HEK293 (cell line): ENCODE measurements at regions not wholly inside any gene's neighbourhood (a gene's known extent, or its start where the extent isn't known, plus 50 kb on each side); places are given as distances from the start of the nearest gene placed in this dataset.

ENCODE experiments used
- CTCF ChIA-PET: fragments of 350-600 bp; formaldehyde crosslinking; extraction: SDS; loops from one replicate; lab custom pipeline; 2021; ENCODE audit warnings: antibody characterized with exemption; lab: Yijun Ruan, JAX
- POLR2A ChIA-PET: fragments of 300-600 bp; formaldehyde crosslinking; extraction: SDS; loops from one replicate; lab custom pipeline; 2020; ENCODE audit warnings: antibody characterized with exemption, inconsistent platforms; lab: Yijun Ruan, JAX
- H3K27ac ChIP-seq: fragments of 200-500 bp; sonication (Bioruptor generic); 2 replicates; pipeline ENCODE4 v1.5.1; 2014; ENCODE audit warnings: low read depth, low read length, control low read depth, inconsistent platforms; ENCODE audit errors: extremely low read depth
- H3K36me3 ChIP-seq, 2 experiments: fragments of 200-500 bp in 1 of 2; sonication (Bioruptor generic) in 1 of 2; 1 replicate in 1 of 2; 2 replicates in 1 of 2; pipeline ENCODE4 v1.5.1; 2014 to 2017; ENCODE audit warnings: inconsistent platforms in 2 of 2, low read length in 2 of 2; ENCODE audit not compliant: control insufficient read depth in 2 of 2, insufficient read depth in 1 of 2
- H3K4me1 ChIP-seq: fragments of 200-500 bp; sonication (Bioruptor generic); 2 replicates; pipeline ENCODE4 v1.5.1; 2014; ENCODE audit warnings: mild to moderate bottlenecking, low read length, inconsistent platforms; ENCODE audit not compliant: control insufficient read depth, insufficient read depth
- H3K4me3 ChIP-seq: 2 replicates; pipeline ENCODE4 v1.5.1; 2011; ENCODE audit warnings: low read depth, mild to moderate bottlenecking, control low read depth, low read length, moderate library complexity
- H3K9me3 ChIP-seq: fragments of 200-500 bp; sonication (Bioruptor generic); 2 replicates; pipeline ENCODE4 v1.5.1; 2014; ENCODE audit warnings: low read depth, low read length, inconsistent platforms; ENCODE audit not compliant: control insufficient read depth, insufficient read depth
- BCL11A ChIP-seq: fragments of 450-650 bp; formaldehyde crosslinking; IDR thresholded peaks from 2 replicates; pipeline ENCODE4 v1.5.1; 2016; ENCODE audit warnings: low read depth, missing biosample characterization, missing genetic modification characterization
- GFI1B ChIP-seq: fragments of 450-650 bp; formaldehyde crosslinking; IDR thresholded peaks from 2 replicates; pipeline ENCODE4 v1.5.1; 2016; ENCODE audit warnings: missing biosample characterization, missing genetic modification characterization
- GLI2 ChIP-seq: fragments of 450-650 bp; formaldehyde crosslinking; IDR thresholded peaks from 2 replicates; pipeline ENCODE4; 2017; ENCODE audit warnings: missing biosample characterization, missing genetic modification characterization, low read depth, borderline replicate concordance
- KLF10 ChIP-seq: fragments of 450-650 bp; IDR thresholded peaks from 2 replicates; pipeline ENCODE4 v1.5.1; 2018; ENCODE audit warnings: missing biosample characterization, mild to moderate bottlenecking, missing genetic modification characterization
- KLF7 ChIP-seq: fragments of 450-650 bp; formaldehyde crosslinking; IDR thresholded peaks from 2 replicates; pipeline ENCODE4 v1.5.1; 2016; ENCODE audit warnings: missing biosample characterization, missing genetic modification characterization, borderline replicate concordance
- KLF9 ChIP-seq: fragments of 450-650 bp; formaldehyde crosslinking; IDR thresholded peaks from 2 replicates; pipeline ENCODE4 v1.5.1; 2016; ENCODE audit warnings: missing biosample characterization, missing genetic modification characterization, low read depth
- MEIS1 ChIP-seq: sonication (generic); formaldehyde crosslinking; IDR thresholded peaks from 2 replicates; pipeline ENCODE4 v1.8.1; 2022; ENCODE audit warnings: missing genetic modification reagents, mild to moderate bottlenecking, borderline replicate concordance
- OSR2 ChIP-seq: fragments of 450-650 bp; formaldehyde crosslinking; IDR thresholded peaks from 2 replicates; pipeline ENCODE4 v1.5.1; 2016; ENCODE audit warnings: missing biosample characterization, missing genetic modification characterization
- YY2 ChIP-seq: fragments of 450-650 bp; formaldehyde crosslinking; IDR thresholded peaks from 2 replicates; pipeline ENCODE4 v1.5.1; 2016; ENCODE audit warnings: missing biosample characterization, missing genetic modification characterization
- ZBTB8A ChIP-seq: fragments of 450-650 bp; formaldehyde crosslinking; IDR thresholded peaks from 2 replicates; pipeline ENCODE4 v1.5.1; 2016; ENCODE audit warnings: missing biosample characterization, missing genetic modification characterization
- ZFP41 ChIP-seq: fragments of 450-650 bp; formaldehyde crosslinking; IDR thresholded peaks from 2 replicates; pipeline ENCODE4 v1.5.1; 2016; ENCODE audit warnings: missing biosample characterization, missing genetic modification characterization, borderline replicate concordance
- ZNF132 ChIP-seq: fragments of 450-650 bp; formaldehyde crosslinking; IDR thresholded peaks from 2 replicates; pipeline ENCODE4 v1.5.1; 2017; ENCODE audit warnings: missing biosample characterization, missing genetic modification characterization, borderline replicate concordance
- ZNF221 ChIP-seq: fragments of 450-650 bp; formaldehyde crosslinking; IDR thresholded peaks from 2 replicates; pipeline ENCODE4 v1.5.1; 2017; ENCODE audit warnings: missing biosample characterization, missing genetic modification characterization, borderline replicate concordance
- ZNF391 ChIP-seq: fragments of 450-650 bp; formaldehyde crosslinking; IDR thresholded peaks from 2 replicates; pipeline ENCODE4 v1.5.1; 2016; ENCODE audit warnings: low read depth, missing biosample characterization, missing genetic modification characterization, borderline replicate concordance
- ZNF473 ChIP-seq: fragments of 450-650 bp; formaldehyde crosslinking; IDR thresholded peaks from 2 replicates; pipeline ENCODE4 v1.5.1; 2017; ENCODE audit warnings: missing biosample characterization, missing genetic modification characterization
- ZNF529 ChIP-seq: fragments of 450-650 bp; formaldehyde crosslinking; IDR thresholded peaks from 2 replicates; pipeline ENCODE4 v1.5.1; 2017; ENCODE audit warnings: missing genetic modification characterization, missing biosample characterization; ENCODE audit not compliant: insufficient replicate concordance
- ZNF623 ChIP-seq: fragments of 450-650 bp; formaldehyde crosslinking; IDR thresholded peaks from 2 replicates; pipeline ENCODE4 v1.5.1; 2016; ENCODE audit warnings: missing biosample characterization, missing genetic modification characterization
- ZNF624 ChIP-seq: fragments of 450-650 bp; formaldehyde crosslinking; IDR thresholded peaks from 2 replicates; pipeline ENCODE4 v1.5.1; 2017; ENCODE audit warnings: missing biosample characterization, missing genetic modification characterization
- ZNF785 ChIP-seq: fragments of 450-650 bp; formaldehyde crosslinking; IDR thresholded peaks from 2 replicates; pipeline ENCODE4 v1.5.1; 2016; ENCODE audit warnings: missing biosample characterization, missing genetic modification characterization
- ZNF837 ChIP-seq: fragments of 450-650 bp; formaldehyde crosslinking; IDR thresholded peaks from 2 replicates; pipeline ENCODE4 v1.5.1; 2016; ENCODE audit warnings: missing biosample characterization, missing genetic modification characterization
- TF ChIP-seq, protein P1 (sequence below): fragments of 450-650 bp; formaldehyde crosslinking; IDR thresholded peaks from 2 replicates; pipeline ENCODE4 v1.5.1; 2016; ENCODE audit warnings: missing biosample characterization, missing genetic modification characterization
- TF ChIP-seq, protein P2 (sequence below): fragments of 450-650 bp; formaldehyde crosslinking; IDR thresholded peaks from 2 replicates; pipeline ENCODE4 v1.5.1; 2016; ENCODE audit warnings: missing biosample characterization, missing genetic modification characterization
- TF ChIP-seq, protein P3 (sequence below): fragments of 450-650 bp; formaldehyde crosslinking; IDR thresholded peaks from 2 replicates; pipeline ENCODE4 v1.5.1; 2016; ENCODE audit warnings: missing biosample characterization, missing genetic modification characterization

DNA sequence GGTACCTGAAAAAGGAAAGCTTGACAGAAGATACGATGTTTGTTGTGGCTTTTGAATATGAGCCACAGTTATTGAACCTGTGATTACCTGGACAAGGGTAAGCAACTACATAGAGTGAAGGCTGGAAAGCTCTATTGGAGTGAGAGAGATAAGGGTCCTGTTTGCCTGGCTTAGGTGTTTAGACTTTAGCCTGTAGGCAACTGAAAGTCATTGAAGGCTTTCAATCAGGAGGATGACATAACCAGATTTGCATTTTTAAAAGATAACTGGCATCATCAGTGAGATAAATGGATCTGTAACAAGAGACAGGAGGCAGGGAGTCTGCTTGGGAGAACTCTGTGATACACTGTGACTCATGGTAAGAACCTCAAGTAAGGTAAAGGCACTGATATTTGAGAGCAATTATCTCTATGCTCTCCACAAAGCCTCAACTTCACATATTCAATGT, 128.9 kb upstream of the SOX5 start (continued):
- TF ChIP-seq KLF10 (tag by site-specific recombination): no peak; the same call in 1 of the 2 replicates
- TF ChIP-seq GLI2 (tag by site-specific recombination): 0 out of 2 replicates have a peak, but pooled peaks have one; percentile 46
- TF ChIP-seq KLF9 (tag by site-specific recombination): peak; percentile 30; the same call in 1 of the 2 replicates
- peak; percentile 90 for TF ChIP-seq MEIS1 (CRISPR knock-in tag)
- TF ChIP-seq, protein P1, sequence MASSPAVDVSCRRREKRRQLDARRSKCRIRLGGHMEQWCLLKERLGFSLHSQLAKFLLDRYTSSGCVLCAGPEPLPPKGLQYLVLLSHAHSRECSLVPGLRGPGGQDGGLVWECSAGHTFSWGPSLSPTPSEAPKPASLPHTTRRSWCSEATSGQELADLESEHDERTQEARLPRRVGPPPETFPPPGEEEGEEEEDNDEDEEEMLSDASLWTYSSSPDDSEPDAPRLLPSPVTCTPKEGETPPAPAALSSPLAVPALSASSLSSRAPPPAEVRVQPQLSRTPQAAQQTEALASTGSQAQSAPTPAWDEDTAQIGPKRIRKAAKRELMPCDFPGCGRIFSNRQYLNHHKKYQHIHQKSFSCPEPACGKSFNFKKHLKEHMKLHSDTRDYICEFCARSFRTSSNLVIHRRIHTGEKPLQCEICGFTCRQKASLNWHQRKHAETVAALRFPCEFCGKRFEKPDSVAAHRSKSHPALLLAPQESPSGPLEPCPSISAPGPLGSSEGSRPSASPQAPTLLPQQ: peak; percentile 66; the same call in 1 of the 2 replicates
- TF ChIP-seq ZNF785 (tag by site-specific recombination): no peak
- no peak for TF ChIP-seq ZNF132
- peak; percentile 58; the same call in 1 of the 2 replicates for TF ChIP-seq OSR2 (tag by site-specific recombination)

DNA sequence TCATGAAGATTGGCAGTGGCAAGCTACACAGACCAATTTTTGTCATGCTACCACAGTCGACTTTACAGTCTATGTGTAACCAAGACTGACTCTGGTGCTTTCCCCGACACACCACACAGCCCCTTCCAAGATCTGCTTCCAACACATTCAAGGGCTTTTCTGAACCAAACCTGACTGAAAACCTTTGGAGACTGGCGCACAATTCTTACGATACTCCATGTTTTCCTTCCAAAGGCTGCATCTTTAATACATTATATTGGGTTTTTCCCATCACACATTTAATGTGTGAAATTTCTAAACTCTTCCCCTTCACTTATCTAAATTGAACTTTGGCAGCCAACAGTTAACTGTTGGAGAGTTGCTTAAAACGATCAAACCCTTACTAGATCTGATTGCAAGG, 127.7 kb upstream of the SOX5 start:
- CTCF ChIA-PET: interaction anchor here (0.6 to 1.3 kb wide), 3 partner anchors 24 to 439 kb away, joined by 3 to 5 read pairs (median 3); no protein-coding TSS in a partner anchor
- TF ChIP-seq BCL11A (tag by site-specific recombination) (no peak), KLF7 (tag by site-specific recombination) (no peak), ZNF221 (no peak), ZNF473 (tag by site-specific recombination) (no peak), GFI1B (tag by site-specific recombination) (no peak), ZNF837 (tag by site-specific recombination) (no peak), ZNF624 (tag by site-specific recombination) (no peak), ZFP41 (no peak), ZBTB8A (tag by site-specific recombination) (no peak), ZNF529 (tag by site-specific recombination) (no peak), ZNF391 (tag by site-specific recombination) (no peak), YY2 (tag by site-specific recombination) (no peak), OSR2 (tag by site-specific recombination) (no peak), ZNF623 (tag by site-specific recombination) (no peak)
- TF ChIP-seq, protein P2, sequence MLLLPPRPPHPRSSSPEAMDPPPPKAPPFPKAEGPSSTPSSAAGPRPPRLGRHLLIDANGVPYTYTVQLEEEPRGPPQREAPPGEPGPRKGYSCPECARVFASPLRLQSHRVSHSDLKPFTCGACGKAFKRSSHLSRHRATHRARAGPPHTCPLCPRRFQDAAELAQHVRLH (tag by site-specific recombination): no peak
- TF ChIP-seq, protein P3, sequence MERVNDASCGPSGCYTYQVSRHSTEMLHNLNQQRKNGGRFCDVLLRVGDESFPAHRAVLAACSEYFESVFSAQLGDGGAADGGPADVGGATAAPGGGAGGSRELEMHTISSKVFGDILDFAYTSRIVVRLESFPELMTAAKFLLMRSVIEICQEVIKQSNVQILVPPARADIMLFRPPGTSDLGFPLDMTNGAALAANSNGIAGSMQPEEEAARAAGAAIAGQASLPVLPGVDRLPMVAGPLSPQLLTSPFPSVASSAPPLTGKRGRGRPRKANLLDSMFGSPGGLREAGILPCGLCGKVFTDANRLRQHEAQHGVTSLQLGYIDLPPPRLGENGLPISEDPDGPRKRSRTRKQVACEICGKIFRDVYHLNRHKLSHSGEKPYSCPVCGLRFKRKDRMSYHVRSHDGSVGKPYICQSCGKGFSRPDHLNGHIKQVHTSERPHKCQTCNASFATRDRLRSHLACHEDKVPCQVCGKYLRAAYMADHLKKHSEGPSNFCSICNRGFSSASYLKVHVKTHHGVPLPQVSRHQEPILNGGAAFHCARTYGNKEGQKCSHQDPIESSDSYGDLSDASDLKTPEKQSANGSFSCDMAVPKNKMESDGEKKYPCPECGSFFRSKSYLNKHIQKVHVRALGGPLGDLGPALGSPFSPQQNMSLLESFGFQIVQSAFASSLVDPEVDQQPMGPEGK (tag by site-specific recombination): no peak
- Histone ChIP-seq H3K36me3 (no peaks in the 10 kb centered on the region), H3K27ac (no peak overlapping the region), H3K4me3 (no peak overlapping the region), H3K9me3 (no peaks in the 10 kb centered on the region), H3K4me1 (peaks cover 33% of the 10 kb centered on the region)
- POLR2A ChIA-PET: interaction anchor here (0.7 kb wide), 1 partner anchor 95 kb away, joined by 4 read pairs; no protein-coding TSS in a partner anchor
